ENCODE measurements at regions not wholly inside any gene's neighbourhood (a gene's known extent, or its start where the extent isn't known, plus 50 kb on each side); places are given as distances from the start of the nearest gene placed in this dataset.

GRCh38 chr19:29320618-29321017, 107.7 kb upstream of the UQCRFS1 start:
- H3K4me1 ChIP-seq: no peaks in the 10 kb centered on the region
- no peak for DNase-seq
- H3K27ac ChIP-seq: no peak overlapping the region
- H3K36me3 ChIP-seq: no peaks in the 10 kb centered on the region
- no peak overlapping the region for H3K4me3 ChIP-seq
- H3K9me3 ChIP-seq: no peaks in the 10 kb centered on the region
- intact Hi-C loops (cut with DNase I; ENCODE audit: low total_unique reads): no loop called here
- H3K27me3 ChIP-seq: no peaks in the 10 kb centered on the region
- TF ChIP-seq POLR2A (IDR thresholded peaks at IDR 0.05) (no peak), CTCF (IDR thresholded peaks at IDR 0.05) (no peak)

- Histone ChIP-seq H3K4me3 (no peak overlapping the region), H3K4me1 (no peaks in the 10 kb centered on the region), H3K9me3 (no peaks in the 10 kb centered on the region), H3K27me3 (no peaks in the 10 kb centered on the region), H3K27ac (no peak overlapping the region), H3K36me3 (no peaks in the 10 kb centered on the region)
- intact Hi-C loops (cut with DNase I; ENCODE audit: low total_unique reads): no loop called here
- DNase-seq: no peak
- TF ChIP-seq CTCF (IDR thresholded peaks at IDR 0.05) (no peak), POLR2A (IDR thresholded peaks at IDR 0.05) (no peak)
Measured at GRCh38 chr19:29321116-29321515, 108.2 kb upstream of the UQCRFS1 start.

- H3K9me3 ChIP-seq: no peaks in the 10 kb centered on the region
- intact Hi-C loops (cut with DNase I; ENCODE audit: low total_unique reads): no loop called here
- TF ChIP-seq CTCF (IDR thresholded peaks at IDR 0.05): no peak
- no peak for TF ChIP-seq POLR2A (IDR thresholded peaks at IDR 0.05)
- H3K4me3 ChIP-seq: no peak overlapping the region
- no peaks in the 10 kb centered on the region for H3K4me1 ChIP-seq
- DNase-seq: no peak
- no peaks in the 10 kb centered on the region for H3K36me3 ChIP-seq
- no peak overlapping the region for H3K27ac ChIP-seq
- H3K27me3 ChIP-seq: no peaks in the 10 kb centered on the region
Measured at GRCh38 chr19:29323021-29323430, 110.1 kb upstream of the UQCRFS1 start.

- H3K4me3 ChIP-seq: no peak overlapping the region
- TF ChIP-seq CTCF (IDR thresholded peaks at IDR 0.05) (no peak), POLR2A (IDR thresholded peaks at IDR 0.05) (no peak)
- no peaks in the 10 kb centered on the region for H3K27me3 ChIP-seq
- no peaks in the 10 kb centered on the region for H3K4me1 ChIP-seq
- no peaks in the 10 kb centered on the region for H3K9me3 ChIP-seq
- no peaks in the 10 kb centered on the region for H3K36me3 ChIP-seq
- no peak overlapping the region for H3K27ac ChIP-seq
- intact Hi-C loops (cut with DNase I; ENCODE audit: low total_unique reads): no loop called here
- no peak for DNase-seq
Measured at GRCh38 chr19:29323440-29324290, 110.7 kb upstream of the UQCRFS1 start.

- no peak for TF ChIP-seq CTCF (IDR thresholded peaks at IDR 0.05)
- no peak for TF ChIP-seq POLR2A (IDR thresholded peaks at IDR 0.05)
- H3K4me3 ChIP-seq: no peak overlapping the region
- no peaks in the 10 kb centered on the region for H3K36me3 ChIP-seq
- no peaks in the 10 kb centered on the region for H3K9me3 ChIP-seq
- H3K4me1 ChIP-seq: no peaks in the 10 kb centered on the region
- no peaks in the 10 kb centered on the region for H3K27me3 ChIP-seq
- H3K27ac ChIP-seq: no peak overlapping the region
- DNase-seq: no peak
- intact Hi-C loops (cut with DNase I; ENCODE audit: low total_unique reads): no loop called here
Measured at GRCh38 chr19:29324291-29324680, 111.3 kb upstream of the UQCRFS1 start.
